GM21576 (cell line): ENCODE measurements at regions not wholly inside any gene's neighbourhood (a gene's known extent, or its start where the extent isn't known, plus 50 kb on each side); places are given as distances from the start of the nearest gene placed in this dataset.
A peak's percentile ranks its signal among the peaks of the same experiment; 100 is the strongest.
"Not testable (repeated sequence)": the region's sequence is repeated elsewhere in the genome, so short reads cannot be mapped to it uniquely, and the experiment has no call there.

Experiments
- ATAC-seq: cut with Tn5 transposase; IDR thresholded peaks from one replicate; pipeline ENCODE4 v1.9.1; 2021; ENCODE audit warnings: mild to moderate bottlenecking, moderate library complexity; ENCODE audit not compliant: unreplicated experiment

DNA sequence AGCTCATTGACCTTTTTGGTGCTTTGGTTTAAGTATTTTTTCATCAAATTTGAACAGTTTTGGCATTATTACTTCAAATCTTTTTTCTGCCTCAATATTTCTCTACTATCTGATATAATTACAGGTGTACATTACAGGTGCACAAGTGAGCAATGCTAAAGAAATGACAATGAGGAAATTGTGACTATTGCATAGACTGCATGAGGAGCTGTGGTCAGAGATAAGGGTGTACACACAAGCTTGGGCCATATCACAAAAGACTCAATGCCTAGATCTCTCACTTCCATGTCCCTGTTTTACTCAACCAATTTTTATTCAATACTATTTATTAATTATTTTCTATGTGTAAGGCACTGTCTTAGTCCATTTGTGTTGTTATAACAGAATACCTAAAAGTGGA, 251.0 kb upstream of the UBASH3B start:
- ATAC-seq, result no peak

DNA sequence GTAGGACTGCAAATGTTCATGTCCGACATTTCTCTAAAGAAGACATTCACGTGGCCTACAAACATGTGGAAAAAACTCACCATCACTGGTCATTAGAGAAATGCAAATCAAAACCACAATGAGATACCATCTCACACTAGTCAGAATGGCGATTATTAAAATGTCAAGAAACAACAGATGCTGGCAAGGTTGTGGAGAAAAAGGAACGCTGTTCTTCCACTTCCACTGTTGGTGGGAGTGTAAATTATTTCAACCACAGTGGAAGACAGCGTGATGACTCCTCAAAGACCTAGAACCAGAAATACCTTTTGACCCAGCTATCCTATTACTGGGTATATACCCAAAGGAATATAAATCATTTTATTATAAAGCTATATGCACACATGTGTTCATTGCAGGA, 253.9 kb upstream of the UBASH3B start:
- not testable (repeated sequence) for ATAC-seq

DNA sequence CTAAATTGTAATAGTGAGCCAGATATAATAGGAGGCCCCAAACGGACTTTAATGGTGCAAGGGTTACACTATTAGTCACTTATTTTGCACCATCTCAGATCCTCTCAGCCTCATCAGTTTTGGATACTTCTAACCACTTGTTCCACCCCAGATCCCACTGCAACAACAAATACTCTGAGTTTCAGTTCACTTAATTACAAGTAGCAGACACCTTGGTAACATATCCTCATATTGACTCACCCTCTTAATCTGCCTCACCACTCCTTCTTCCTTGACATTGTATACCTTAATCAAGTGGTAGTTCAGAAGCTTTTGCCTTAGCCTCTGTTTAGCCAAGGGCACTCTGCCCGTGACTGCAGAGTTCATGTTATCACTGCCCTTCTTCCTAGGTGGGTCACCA, 256.1 kb upstream of the UBASH3B start:
- ATAC-seq, result peak; percentile 60

DNA sequence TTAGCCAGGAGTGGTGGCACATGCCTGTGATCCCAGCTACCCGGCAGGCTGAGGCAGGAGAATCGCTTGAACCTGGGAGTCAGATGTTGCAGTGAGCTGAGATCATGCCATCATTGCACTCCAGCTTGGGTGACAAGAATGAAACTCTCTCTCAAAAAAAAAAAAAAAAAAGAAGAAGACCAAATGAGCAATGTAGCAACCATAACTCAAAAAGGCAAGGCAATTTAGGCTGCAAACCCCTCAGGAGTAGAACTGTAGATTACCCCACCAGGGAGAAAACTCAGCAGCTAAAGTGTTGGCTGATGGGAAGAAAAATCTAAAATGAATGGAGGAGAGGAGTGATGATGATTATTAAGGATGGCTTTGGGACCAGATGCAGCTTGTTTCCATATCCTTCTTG, 256.7 kb upstream of the UBASH3B start:
- ATAC-seq, result no peak

DNA sequence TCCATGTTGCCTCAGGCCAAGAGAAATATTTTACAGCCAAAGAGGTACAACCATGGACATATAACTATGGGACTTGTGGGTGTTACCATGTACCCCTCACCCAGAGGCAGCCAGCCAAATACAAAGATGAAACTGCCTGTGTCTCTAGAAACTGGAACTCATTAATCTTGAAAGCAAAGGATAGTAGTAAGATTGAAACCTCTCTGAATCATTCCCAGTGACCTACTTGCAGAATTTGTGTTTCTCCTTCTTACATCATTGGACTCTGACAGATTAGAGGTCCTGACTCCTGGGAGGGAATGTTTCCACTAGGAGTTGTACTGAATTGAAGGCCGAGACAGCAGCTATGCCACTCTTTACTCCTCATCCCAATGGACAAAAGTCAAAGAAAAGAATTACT, 257.4 kb upstream of the UBASH3B start:
- peak; percentile 57 for ATAC-seq

DNA sequence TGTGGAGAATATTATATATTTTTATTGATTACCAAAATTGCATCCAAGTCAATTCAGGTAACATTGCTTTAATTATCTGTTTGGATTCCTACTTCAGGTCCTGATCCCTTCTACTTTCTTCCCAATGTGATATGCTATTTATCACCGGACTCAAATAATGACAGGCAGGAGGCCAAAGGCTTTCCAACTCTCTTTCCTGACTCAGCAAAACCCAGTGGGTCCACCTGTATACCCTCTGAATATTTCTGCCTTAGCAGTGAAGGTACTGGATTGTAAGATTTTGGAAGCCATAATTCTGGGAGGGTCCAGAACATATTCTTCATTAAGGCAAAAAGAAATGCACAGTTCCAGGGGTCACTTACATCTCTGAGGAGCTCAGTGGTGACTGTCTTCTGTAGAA, 260.2 kb upstream of the UBASH3B start:
- no peak for ATAC-seq

DNA sequence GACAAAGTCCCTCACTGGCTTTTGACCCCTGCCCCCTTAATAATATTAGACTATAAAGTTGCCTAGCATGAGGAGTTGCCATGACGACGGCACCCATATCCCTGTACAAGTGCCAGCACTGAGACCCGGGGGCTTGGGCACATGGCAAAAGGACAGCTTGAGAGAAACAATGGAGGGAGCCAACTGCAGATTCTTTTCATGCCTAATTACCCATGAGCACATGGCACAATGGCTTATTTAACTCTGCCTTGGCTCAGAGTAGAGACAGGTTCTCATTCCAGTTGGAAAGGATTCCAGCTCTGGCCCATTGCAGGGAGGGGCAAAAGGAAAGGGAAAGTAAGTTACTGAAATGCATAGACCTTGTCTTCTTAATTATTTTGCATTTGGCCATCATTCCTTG, 261.2 kb upstream of the UBASH3B start:
- ATAC-seq, result no peak

DNA sequence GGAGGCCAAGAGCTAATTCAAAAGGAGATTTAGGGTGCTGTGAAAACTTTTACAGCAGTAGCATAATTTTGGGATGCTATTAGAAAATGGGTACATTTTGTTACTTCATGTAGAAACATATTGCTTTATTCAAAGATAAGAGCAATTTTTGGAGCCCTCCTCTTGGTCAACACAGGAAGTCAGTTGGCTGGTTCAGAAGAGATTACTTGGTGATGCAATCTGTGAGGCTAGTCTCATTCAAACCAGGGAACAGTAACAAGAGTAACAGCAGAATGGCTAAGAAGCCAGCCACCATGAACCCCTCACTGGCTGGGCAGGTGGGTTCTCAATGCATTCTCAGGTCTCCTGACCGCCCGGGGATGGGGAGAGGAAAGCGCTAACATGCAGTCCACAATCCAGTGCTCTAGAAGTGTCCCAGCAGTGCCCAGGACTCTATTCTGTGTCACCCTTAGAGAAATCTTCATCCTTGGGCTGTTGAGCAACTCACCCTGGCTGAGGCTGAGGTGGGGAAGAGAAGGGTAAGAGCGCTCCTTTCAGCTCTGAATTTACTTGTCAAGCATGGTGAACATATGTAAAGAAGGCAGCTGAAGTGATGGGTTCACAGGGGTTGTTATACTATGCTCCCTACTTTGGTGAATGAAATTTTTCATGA, 262.2 kb upstream of the UBASH3B start:
- ATAC-seq, result no peak

DNA sequence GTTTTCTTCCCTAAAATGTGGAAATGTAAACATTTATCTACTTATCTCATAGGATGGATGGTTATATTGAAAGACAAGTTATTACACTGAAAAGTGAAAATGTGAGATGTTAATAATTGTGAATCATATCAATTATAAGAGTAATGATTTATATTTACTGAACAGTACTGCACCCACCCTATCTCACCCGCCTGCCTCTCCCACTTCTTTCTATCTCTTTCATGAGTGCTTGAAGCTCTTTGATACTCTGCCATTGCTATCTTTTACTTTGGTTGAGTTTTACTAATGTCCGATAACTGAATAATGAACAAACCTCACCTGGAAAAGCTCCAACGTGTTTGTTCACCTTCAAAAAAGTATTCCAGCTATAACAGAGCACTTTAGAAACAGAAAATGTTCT, 263.0 kb upstream of the UBASH3B start:
- ATAC-seq, result no peak

DNA sequence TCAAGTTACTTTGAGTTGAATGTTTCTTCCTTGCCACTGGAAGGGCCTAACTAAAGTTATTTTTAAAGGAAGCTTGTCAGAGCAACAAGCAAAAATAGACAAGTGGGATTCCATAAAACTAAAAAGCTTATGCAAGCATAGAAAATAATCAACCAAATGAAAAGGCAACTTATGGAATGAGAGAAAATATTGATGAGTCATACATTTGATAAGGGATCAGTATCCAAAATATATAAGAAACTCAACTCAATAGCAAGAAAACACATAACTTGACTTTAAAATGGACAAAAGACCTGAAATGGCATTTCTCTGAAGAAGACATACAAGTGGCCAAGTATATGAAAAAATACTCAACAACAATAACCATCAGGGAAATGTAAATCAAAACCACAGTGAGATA, 264.5 kb upstream of the UBASH3B start:
- no peak for ATAC-seq

DNA sequence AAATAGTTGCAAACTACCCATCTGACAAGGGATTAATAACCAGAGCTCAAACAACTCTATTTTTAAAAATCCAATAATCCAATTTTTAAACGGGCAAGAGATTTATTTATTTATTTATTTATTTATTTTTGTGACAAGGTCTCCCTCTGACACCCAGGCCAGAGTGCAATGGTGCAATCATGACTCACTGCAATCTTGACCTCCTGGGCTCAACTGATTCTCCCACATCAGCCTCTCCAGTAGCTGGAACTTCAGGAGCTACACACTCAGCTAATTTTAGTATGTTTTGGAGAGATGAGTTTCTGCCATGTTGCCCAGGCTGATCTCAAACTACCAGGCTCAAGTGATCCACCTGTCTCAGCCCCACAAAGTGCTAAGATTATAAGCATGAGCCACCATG, 267.2 kb upstream of the BLID start:
- no peak for ATAC-seq

DNA sequence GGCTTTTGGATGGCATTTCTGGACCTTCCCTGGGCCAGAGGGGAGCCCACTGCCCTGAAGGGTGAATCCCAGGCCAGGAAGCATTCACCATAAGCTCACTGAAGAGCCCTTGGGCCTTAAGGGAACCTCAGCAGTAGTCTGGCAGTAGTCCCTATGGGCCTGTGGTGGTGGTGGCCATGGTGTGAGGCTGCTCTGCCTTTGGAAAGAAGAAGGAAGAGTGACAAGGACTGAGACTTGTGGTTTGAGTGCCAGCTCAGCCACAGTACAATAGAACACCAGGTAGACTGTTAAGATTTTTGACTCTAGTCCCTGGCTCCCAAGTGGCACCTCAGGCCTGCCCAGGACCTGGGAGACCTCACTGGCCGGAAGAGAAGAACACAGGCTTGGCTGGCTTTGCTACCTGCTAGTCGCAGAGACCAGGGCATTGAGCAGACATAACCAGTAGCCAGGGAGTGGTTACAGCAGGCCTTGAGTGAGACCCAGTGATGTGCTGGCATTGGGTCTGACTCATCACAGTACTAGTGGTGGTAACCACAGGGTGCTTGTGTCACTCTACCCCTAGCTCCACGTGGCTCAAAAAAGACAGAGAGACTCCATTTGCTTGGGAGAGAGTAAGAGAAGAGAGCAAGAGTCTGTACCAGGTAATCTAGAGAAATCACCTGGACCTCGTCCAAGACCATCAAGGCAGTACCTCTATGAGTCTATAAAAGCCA, 259.8 kb upstream of the BLID start:
- ATAC-seq, result peak; percentile 63

DNA sequence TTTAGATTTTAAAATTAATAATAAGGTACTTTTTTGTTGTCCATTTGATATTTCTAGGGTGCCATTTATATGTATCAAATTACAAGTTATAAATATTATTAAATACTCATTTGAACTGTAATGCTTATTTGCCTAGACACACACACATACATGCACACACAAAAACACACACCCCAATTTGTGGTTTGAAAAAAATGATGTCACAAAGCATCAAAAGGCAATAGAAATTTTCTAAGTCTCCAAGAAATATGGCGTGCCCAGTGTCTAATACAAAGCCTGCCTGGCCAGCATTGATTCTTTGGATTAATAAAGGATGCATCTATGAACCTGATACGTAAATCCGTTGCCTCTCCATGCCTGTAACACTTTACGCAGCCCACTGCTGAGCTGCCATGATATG, 252.8 kb upstream of the BLID start:
- no peak for ATAC-seq

DNA sequence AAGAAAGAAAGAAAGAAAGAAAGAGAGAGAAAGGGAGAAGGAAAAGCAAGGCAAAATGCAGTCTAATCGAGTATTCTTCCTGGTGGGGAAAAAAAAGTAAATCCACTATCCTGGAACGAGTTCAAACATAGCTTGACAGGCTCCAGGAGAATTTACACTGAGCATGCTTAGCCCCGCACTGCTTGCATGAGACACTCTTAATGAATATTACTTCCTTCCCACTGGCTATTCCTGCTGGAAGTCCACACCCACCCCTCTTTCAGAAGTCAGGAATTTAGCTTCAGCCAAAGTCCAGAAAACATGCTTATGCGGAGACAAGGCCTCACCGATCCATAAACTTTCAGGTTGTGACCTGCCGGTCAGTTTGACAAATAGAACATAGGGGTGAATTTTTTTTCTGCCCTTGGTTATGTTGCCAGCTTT, 251.8 kb upstream of the BLID start:
- no peak for ATAC-seq

DNA sequence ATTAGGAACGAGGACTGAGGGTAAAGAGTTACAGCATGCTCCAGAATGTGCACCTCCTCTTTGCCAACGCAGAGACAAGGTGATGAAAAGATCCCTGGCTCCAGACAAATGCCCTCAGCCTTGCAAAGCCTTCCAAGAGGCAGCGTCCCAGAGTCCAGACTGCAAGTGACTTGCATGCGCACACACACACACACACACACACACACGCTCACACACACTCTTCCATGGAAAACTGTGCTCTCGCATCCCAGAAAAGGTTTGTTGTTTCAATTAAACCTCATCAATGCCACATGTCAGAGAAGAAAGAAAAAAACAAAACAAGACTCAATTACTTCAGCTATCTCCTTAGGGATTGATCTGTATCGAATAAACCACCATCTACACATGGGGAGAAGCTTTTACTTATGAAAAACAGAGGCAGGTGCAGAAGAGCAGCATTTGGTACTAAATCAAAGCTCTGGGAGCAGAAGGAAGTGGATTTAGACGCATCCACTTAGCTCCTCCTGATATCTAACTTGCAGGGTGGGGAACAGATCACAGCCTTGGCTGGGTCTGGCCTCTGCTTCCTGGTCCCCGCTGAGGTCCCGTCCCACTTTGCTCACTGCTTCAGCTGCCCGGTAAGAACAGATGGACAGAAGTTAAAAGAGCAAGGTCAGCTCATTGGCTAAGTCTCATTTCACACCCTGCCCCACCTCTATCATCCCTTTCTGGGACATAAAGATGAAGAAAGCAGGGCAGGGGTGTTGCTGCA, 249.8 kb upstream of the BLID start:
- ATAC-seq, result no peak

DNA sequence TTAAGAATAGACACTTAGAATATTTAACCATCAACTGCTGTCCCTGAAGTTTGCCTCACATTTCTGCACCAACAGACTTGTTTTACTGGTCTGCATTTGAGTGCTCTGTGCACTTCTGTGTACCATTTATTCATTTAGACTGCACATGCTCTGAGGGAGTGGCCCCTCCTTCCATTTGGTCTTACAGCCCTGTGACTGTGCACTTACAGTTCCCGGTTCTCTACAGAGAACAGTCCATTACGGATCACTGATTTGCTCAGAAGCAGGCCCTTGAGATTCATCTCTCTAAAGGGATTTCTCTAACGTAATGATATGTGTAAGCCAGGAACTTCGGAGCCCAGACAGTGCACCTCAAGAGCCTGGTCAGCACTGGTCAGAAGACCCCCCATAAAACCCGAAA, 247.3 kb upstream of the BLID start:
- no peak for ATAC-seq

DNA sequence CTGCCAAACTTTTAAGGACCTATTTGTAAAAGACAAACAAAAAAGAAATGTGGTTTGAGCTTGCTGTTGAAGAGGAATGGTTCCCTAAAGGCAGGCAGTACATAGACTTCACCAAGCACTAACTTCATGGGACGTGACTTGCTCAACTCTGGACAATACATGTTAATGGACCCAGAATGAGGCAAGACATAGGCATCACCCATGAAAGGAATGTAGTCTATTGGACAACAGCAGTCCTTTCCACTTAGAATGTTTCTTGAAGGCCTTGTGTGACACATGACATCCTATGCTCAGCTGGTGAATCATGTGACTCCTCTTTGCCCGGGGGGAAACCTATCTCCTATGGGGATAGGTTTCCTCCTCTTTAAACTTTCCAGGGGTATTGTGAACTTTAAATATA, 246.4 kb upstream of the BLID start:
- ATAC-seq, result no peak

DNA sequence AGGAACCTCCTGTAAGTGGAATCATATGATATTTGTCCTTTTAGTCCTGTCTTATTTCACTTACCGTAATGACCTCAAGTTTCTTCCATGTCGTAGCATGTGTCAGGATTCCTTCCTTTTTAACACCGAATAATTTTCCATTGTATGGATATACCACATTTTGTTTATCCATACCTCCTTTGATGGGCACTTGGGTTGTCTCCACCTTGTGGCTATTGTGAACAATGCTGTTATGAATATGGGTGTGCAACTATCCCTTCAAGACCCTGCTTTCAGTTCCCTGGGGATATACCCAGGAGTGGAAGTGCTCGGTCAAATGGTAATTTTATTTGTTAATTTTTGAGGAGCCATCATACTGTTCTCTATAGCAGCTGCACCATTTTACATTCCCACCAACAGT, 244.9 kb upstream of the BLID start:
- ATAC-seq, result no peak

DNA sequence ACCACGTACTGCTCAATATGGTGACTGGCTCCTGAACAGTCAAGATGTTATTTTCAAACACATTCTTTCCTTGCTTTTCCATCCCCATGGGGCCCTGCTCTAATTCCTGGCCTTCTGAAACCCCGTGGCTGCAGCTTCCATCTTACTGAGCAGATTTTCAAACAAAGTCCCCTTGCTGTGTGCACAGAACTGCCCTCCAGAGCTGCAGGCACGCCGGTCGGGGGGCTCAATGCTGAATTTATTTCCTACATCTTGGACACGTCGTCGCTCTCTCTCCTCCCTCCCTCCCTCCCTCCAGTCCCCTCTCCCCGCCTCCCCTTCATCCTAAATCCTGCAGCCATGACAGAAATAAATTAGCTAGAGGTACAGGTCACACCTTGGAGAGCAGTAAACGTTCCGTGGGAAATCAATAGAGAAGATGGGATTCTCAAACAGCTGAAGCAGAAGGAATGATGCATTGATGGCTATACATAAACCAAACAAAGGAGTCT, 243.1 kb upstream of the BLID start:
- ATAC-seq, result no peak

DNA sequence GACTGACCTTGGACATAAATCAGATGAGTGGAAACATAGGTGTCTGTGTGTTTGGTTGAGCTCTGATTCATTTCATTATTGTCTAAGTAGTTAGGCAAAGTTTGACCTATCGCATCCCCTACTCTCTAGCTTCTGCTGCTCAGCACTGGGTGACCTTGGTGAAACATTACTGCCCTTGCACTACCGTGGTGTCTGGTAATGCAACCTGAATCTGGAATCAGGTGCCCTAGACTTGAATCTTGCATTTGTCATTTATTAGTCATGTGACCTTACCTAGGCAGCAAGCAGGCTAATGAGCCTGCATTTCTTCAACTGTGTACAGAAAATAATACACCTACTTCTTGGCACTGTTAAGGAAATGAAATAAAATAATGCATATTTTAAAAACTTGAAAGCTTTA, 242.3 kb upstream of the BLID start:
- ATAC-seq, result no peak

DNA sequence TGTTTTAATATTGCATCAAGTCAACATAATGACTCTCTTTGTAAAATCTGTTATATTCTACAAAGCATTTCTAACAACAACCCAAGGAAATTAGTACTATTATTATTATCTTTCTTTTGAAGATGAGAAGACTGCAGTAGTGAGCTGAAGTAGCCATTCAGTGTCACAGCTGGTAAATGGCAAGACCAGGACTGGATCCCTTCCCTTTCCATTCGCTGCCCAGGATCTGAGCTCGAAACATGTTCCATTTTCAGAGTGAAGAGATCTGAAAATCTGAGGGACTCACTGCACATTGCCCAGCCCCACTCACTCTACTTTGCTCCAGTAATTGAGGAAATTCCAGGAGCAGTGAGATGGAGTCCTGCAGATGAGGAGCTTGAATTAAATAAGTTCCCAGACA, 240.0 kb upstream of the BLID start:
- ATAC-seq, result no peak
